CD4-positive, alpha-beta T cell treated with Interleukin-21 for 1 hour (primary cell): ENCODE measurements at regions not wholly inside any gene's neighbourhood (a gene's known extent, or its start where the extent isn't known, plus 50 kb on each side); places are given as distances from the start of the nearest gene placed in this dataset.

Source experiments
- DNase-seq: peaks from one replicate; pipeline ENCODE4 v3.0.0-alpha.2; 2020

DNA sequence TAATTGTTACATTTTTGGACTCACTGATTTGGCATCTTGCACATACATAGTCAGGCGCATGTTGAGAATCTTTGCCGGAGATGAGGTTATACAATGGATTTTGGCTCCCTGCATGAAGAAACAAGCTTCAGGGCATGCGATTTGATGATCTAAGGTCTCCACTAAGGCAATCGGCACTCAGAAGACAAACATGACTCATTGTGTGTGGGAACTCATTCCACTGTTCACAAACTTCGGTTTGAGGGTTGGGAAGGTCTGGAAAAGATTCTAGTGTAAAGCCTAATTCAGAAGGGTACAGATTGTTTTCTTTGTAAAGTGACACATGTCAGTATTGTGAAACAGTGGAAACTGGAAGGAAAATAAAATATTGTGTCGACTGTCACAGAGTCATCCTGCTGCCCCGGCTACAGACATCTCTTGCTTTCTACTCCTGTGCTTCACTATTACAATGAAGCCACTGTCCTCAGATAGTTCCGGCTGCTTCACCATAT lies 192.6 kb upstream of the HMGA2 start:
- no peak for DNase-seq

DNA sequence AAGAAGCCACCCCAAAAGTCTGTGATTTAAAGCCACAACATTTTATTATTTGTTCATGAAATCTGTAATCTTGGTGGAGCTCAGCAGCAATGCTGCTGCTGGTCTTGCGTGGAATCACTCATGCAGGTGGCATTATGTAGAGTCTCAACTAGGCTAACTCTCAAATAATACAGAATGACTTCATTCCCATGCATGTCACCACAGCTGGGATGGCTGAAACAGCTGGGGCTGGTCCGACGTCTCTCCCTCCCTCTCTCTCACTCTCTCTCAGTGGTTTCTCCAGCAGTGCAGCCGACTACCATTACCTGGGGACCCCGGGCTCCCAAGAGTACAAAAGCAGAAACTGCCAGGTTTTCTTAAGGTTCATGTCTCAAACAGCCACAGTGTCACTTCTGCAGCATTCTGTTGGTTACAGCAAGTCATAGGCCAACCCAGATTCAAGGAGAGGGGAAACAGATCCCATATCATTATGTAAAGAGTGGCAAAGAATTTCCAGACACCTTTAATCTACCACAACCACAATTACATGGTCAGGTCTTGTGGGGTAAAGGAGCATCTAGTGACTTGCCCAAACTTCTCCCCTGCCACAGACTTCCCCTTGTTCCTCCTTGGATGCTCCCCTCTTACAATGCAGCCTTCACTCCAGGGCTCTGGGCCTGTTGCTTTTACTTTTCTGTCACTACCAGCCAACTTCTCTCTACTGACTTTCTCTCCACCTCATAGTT lies 192.0 kb upstream of the HMGA2 start:
- DNase-seq, result no peak

DNA sequence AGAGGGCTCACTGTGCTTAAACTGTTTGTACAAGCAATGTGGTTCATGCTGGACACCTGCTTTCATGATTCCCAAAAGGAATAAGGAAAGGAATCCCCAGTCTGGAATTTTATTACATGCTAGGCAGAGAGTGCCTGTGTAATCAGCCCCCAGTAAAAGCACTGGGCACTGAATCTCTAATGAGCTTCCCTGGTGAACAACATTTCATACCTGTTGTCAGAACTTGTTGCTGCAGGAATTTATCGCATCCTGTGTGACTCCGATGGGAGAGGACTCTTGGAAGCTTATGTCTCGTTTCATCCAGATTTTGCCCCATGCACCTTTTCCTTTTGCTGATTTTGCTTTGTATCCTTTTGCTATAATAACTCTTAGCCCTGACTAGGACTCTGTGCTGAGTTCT lies 190.2 kb upstream of the HMGA2 start:
- DNase-seq, result no peak

DNA sequence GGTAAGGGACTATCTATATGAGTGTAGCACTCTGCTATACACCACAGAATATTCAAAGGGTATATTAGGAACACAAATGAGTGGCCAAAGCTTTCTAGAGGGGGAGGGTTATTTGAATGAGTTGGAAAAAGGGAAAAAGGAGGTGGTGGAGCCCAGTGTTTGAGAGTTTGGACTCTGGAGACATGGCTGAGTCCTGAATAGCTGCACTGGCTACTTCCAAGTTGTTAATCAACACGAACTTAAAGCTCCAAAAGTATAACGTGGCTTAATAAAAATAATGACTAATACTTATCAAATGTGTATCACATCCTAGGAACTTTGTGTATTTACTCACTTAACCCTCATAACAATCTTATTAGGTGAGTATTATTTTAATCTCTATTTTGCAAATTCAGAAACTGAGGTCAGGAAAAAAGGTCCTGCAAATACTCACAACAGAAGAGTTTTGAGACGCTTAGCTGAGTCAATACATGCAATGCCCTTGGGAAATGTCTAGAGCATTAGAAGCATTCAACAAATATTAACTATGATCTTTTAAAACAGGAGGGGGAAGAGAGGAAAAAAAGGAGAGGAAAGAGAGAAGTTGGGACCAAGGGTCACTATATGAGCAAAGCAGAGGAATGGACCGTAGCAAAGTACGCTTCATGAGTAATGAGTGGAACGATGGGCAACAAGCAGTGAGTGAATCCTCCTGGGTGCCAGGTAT lies 189.5 kb upstream of the HMGA2 start:
- DNase-seq, result no peak

DNA sequence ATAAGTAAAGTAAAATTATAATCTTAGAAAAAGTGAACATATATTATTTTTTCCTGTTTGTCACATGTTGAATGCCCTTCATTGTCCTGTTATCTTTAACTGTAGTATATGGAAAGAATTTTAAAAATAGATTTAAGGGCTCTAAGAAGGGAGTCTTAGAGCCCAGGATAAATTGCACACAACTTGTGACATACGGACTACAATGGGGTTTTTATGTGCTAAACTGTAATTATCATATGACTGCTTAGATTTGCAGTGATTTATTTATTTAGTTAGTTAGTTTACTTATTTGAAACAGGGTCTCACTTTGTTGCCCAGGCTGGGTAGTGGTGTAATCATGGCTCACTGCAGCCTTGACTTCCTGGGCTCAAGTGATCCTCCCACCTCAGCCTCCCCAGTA lies 187.8 kb upstream of the HMGA2 start:
- no peak for DNase-seq

DNA sequence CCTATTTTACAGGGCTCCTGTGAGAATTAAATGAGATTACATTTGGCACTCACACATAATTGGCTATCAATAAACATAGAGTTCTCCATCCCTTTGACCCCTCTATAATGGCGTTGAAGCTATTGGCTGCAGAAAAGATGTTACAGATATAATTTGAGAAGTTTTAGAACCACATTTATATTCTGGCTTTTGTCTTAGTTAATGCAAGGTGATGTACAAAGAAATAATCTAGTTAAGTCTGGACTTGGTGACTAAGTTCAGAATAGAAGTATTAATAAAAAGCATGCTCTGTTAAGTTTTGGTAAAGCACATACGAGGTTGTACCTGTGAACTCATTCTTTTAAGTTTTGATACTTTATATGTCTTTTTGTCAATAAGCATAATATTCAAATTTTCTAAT lies 187.1 kb upstream of the HMGA2 start:
- DNase-seq, result no peak

DNA sequence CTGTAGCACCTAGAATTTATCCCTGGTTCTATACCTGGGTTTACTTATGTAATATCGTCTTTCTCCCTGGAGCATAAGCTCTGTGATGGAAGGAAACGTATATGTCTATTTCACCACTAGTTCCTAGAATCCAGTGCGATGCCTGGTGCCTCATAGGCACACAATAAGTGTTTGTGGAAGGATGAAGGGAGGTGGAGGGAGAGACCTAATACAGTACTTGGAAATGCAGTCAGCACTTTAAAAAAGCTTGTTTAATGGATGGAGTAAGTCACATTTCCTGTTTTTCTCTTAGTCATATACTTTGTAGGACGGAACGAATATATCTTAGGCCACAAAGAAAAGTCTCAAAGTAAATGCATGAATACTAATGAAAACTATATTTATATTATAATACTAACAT lies 186.5 kb upstream of the HMGA2 start:
- no peak for DNase-seq

DNA sequence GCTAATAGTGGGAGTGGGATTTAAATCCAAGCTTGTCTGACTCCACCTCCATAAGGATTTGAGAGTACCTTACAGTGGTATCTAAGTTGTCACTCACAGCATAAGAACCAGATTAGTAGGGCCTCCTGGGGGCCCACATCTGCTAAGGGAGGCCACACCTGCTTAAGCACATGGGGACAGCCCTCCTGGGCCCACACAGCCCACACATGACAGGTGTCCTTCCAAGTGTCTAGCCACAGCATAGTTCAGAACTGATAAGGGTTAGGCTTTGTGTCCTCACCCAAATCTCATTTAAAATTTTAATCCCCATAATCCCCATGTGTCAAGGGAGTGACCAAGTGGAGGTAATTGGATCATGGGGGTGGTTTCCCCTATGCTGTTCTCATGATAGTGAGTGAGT lies 186.0 kb upstream of the HMGA2 start:
- DNase-seq, result no peak

DNA sequence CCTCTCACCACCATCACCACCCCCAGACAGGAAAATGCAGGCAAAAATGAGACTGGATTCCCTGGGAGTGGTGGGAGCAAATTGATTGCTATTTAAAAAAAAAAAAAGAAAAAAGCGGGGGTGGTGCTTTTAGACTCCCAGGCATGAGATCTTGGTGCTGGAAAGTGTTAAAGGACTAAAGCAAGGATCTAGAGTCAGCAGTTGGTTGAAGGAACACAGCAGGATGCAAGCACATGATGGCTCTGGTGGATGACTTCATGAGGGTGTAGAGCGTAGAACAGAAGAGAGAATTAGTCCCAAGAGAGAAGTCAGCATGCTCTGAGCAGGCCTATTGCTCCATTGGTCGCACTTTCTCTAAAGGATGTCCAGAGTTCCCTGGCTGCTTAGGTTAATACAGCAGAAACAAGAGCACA lies 183.8 kb upstream of the HMGA2 start:
- no peak for DNase-seq

DNA sequence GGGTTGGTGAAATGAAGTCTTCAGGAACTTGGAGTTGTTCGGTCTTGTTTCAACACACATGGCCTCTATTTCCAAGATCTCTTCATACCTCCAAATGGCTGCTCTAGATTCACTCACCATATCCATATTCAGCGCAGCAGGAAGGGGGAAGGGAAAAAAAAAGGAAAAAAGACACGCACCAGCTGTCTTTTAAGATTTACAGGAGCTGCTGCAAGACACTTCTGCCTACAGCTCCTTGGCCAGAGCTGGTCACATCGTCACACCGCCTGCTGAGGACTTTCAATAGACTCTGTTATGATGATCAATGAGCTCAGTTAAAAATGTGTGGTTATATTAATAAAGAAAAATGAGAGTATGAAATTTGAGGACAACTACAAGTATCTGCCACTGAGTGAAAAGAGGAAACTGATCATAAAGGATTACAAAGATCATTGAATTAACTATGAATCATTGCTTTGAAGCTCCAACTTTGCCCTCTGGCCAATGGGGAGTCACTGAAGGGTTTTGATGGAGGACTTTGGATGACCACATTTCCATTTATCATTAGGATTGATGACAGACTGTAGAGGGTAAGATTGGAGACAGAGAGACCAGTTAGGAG lies 182.1 kb upstream of the HMGA2 start:
- DNase-seq, result no peak

DNA sequence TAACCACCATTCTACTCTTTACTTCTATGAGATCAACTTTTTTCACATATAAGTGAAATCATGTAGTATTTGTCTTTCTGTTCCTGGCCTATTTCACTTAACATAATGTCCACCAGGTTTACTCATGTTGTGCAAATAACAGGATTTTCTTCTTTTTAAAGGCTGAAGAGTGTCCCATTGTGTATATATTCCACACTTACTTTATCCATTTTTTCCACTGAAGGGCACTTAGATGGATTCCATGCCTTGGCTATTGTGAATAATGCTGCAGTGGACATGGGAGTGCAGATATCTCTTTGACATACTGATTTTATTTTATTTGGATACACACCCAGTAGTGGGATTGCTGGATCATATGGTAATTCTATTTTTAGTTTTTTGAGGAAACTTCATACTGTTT lies 181.1 kb upstream of the HMGA2 start:
- DNase-seq, result no peak

DNA sequence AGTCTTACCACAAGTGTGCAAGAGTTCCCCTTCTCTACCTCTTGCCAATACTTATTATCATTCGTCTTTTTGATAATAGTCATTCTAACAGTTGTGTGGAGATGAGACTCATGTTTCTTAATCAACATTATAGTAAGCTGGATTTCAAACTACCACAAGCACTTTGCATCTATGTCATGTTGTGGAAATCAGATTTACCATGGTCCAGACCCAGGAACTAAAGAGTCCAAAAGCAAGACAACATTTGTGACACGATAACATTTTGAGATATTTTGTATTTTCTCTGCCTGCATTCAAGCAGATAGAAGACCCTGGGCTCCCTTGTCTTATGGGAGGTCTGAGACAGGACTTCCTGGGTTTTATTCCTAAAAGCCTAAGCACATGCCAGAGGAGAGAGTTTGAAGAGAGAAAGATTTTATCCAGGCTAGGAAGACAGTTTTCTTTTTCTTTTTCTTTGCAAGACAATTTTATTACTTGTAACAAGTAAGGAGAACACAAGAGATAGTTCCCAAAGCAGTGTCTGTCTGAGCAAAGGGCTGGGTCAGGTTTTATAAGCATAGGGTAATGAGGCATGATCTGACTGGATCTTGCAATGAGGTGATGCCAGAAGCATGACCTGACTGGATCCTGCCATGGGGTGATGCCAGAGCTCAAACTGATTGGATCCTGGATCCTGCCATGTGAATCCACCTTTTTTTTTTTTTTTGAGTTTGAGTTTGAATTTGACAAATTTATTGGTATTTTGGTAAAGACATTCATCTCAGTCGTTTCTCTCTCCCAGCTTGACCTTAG lies 180.5 kb upstream of the HMGA2 start:
- DNase-seq, result no peak

DNA sequence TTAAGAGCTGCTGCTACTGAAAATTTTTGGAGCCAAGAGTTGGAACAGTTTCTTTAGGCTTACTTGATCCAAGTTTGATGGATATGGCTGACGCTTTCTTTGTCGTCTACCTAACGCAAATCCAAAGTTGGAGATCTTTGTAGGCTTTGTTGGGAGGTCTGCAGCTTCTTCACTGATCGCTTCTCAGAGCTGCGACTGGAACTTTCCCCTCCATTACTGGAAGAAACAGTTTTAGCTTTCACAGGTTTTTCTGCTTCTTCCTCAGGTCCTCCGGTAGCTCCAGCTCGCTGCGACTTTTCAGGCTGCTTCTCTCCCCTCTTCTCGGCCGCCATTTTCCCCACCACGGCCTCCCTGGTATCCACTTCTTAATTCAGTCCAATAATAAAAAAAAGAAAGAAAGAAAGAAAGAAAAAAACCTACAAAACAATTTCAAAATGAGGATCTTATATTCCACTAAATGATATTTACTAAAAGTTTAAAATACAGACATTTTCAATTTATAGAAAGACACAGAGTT lies 178.1 kb upstream of the HMGA2 start:
- no peak for DNase-seq

DNA sequence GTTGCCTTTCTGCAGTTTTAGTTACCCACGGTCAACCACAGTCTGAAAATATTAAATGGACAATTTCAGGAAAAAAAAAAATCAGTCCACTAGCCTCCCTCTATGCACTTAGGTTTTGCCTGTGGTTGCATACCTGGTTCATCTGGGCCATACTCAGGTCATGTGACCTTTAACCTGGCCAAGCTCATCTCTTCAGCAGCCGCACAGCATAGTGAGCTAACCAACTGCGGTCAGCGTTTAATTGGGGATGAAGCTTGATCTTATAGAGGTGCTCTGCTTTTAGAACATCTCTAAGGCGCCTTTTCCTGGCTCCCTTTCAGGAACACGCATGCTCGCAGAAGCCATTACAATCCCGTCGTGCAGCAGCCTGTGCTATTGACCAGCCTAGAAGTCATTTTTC lies 177.2 kb upstream of the HMGA2 start:
- DNase-seq, result no peak

DNA sequence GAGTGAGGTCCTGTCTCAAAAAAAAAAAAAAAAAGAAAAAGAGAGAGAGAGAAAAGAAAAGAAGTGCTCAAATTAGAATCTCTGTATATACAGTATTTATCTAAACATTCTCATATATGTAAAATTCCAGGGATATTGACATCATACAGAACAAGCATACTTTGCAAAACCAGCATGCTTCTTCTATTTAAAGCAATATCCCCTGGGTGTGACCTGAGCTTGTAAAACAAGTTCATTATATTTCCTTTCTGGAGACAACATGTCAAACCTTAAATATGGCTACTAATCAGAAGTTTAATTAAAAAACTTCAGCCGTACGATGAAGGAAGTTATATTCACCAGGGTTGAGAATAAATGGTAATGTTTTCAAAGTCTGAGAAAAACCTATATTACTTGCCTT lies 175.8 kb upstream of the HMGA2 start:
- DNase-seq, result no peak

DNA sequence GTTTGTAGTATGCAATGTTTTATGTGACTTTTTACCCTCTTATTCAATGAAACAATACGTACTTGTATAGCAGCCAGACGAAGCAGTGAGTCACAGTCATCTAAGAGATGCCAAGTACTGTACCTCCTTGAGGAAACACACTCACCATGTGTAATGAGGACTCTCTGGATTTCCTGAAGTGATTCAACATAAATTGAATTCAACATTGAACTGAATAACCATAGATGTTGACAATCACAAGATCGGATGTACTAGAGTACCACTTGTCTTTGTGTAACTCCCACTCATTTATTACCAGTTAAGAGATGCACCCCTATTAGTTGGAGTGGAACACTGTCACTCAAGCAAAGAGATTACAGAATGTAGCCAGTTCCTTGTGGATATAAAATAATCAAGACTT lies 175.2 kb upstream of the HMGA2 start:
- no peak for DNase-seq

DNA sequence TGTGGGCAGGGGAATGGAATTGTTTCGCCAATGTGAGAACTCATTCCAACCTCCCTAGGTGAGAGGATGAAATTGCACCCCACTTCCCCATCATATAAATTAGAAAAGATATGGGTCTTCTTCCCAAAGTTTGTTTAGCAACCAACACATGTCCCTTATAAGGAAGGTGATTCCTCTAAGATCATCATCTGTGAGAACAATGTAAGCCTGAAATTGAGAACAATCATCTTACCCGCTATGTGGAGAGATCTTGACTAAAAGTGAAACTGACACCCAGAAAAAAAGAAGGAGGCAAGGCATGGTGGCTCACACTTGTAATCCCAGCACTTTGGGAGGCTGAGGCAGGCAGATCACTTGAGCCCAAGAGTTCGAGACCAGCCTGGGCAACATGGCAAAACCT lies 173.2 kb upstream of the HMGA2 start:
- DNase-seq, result no peak

DNA sequence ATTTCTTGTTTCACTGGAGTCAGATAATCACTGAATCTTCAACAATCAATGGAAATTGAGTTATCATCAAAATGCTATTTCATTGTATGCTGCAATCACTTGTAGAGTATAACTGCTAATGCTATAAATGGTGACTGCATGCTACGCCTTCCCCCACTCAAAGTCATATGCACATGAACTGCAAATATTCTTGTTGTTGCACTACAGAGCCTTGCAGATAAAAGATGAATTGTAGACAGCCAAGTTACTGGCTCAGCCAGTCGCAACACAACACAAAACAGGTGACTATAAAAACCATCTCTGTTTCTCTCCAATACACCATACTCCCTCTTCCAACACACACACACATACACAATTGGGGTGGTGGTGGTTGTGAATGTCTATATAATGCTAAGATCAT lies 171.0 kb upstream of the HMGA2 start:
- no peak for DNase-seq

DNA sequence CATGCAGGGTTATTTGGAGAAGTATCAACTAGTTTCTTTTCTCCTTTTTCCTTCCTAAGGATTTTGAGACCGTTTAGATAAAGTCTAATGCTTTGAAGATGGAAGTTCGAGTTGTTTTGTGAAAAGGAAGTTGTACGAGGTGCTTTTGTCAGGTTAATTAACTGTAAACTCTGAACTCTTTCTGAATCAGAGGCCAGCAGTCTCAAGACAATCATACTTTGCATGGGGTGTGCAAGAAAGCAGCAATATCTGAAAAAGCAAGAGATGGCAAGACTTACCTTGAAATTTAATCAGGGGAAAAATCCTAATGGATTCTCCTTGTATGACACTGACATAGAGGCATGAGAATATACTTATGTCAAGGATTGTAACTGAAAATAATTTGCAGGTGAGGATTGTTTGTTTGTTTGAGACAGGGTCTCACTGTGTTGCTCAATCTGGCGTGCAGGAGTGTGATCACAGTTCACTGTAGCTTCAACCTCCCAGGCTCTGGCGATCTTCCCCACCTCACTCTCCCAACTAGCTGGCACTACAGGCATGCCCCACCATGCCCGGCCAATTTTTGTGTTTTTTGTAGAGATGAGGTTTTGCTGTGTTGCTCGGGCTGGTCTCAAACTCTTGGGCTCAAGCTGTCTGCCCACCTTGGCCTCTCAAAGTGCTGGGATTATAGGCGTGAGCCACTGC lies 170.2 kb upstream of the HMGA2 start:
- no peak for DNase-seq

DNA sequence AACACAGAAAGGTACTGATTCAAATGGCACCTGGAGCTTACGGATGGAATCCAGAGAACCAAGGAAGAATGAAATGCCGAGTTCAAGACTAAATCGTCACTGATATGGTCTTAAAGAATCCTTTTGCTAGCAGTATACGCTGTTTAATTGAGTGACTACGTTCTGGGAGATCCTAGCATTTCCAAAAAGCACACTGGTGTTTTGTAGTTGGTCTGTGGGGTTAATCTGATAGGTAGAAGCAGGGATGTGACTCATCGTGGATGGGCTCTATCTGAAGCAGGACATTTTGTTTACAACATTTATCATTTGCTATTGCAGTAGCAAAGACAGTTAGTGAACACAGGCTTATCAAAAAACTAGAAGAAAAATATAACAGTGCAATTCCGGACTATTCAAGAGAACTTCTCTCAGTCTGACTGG lies 169.2 kb upstream of the HMGA2 start:
- no peak for DNase-seq

DNA sequence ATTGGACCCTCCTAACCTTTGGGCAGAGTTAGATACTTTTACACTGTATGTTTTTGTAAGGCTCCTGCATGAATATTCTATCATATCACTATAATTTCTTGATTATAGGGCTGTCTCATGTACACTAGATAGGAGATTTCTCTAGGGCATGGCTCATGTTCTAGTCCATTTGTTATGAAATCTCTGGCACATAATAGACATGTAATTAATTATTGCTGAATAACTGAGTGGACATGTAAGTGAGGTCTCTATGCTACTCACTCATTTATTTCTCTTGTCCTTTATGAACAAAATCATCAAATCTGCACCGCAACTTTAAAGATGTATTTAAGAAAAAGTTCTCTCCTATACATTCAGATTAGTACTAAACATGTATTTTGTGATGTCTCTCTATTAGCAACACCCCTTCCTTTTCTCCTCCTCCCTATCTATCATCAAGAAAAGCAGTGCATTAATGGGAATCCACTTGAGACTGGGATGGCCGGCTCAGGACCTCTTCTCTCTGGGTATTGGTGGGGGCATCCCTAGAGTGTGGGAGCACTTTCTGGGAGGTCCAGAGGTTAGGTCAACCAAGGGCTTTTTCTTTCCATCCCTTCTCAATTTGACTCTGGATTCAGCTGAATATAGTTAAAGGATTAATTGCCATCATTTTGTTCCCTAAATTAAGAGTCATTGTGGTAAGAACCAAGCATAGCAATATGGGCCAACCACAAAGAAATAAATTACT lies 168.0 kb upstream of the HMGA2 start:
- DNase-seq, result no peak

DNA sequence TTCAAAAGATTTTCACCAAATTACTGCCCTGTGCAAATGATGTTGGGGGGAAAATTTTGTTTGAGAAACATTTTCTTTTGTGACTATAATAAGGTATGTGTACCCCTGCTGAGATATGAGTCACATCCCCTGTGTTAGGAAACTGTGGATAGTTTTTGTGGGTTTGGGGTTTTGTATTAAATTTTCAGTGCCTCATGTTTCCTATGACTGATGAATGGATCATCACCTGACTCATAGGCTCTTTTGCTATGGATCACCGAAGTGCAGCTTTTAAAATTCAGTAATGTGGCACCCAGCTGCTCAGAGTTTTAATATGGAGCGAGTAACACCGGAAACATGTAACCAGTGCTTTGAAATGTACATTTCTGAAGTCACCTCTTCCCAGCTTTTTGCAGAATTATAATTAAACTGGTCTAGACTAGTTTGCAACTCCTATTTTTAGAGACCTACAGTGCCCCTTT lies 167.4 kb upstream of the HMGA2 start:
- DNase-seq, result no peak
